SK-N-SH treated with all-trans-retinoic acid at 6 μM for 48 hours (cell line): ENCODE measurements at regions not wholly inside any gene's neighbourhood (a gene's known extent, or its start where the extent isn't known, plus 50 kb on each side); places are given as distances from the start of the nearest gene placed in this dataset.

ENCODE experiments used
- ARNTL ChIP-seq: fragments of 450-650 bp; formaldehyde crosslinking; IDR thresholded peaks from 2 replicates; pipeline ENCODE4 v1.5.0; 2020; ENCODE audit warnings: low read depth, mild to moderate bottlenecking, moderate library complexity, borderline replicate concordance
- ESRRG ChIP-seq: fragments of 250-450 bp; sonication (Bioruptor Pico); IDR thresholded peaks from 2 replicates; pipeline ENCODE4 v1.6.1; 2021; ENCODE audit warnings: mild to moderate bottlenecking
- OSR1 ChIP-seq: fragments of 250-450 bp; sonication (Bioruptor Pico); IDR thresholded peaks from 2 replicates; pipeline ENCODE4 v1.8.0; 2022; ENCODE audit warnings: moderate library complexity, mild to moderate bottlenecking, inconsistent platforms
- RARB ChIP-seq: fragments of 250-450 bp; sonication (Bioruptor Pico); IDR thresholded peaks from 2 replicates; pipeline ENCODE4 v1.8.0; 2021; ENCODE audit warnings: mild to moderate bottlenecking, moderate library complexity
- SNAI2 ChIP-seq: fragments of 250-450 bp; sonication (Bioruptor Pico); IDR thresholded peaks from 2 replicates; pipeline ENCODE4 v1.5.0; 2020; ENCODE audit warnings: mild to moderate bottlenecking, moderate library complexity
- TCF4 ChIP-seq: fragments of 250-450 bp; sonication (Bioruptor Pico); IDR thresholded peaks from 2 replicates; pipeline ENCODE4 v1.8.0; 2021; ENCODE audit warnings: mild to moderate bottlenecking, moderate library complexity, borderline replicate concordance
- ZFP30 ChIP-seq: fragments of 450-650 bp; formaldehyde crosslinking; IDR thresholded peaks from 2 replicates; pipeline ENCODE4 v1.5.0; 2022; ENCODE audit warnings: mild to moderate bottlenecking, moderate library complexity
- ZNF565 ChIP-seq: fragments of 450-650 bp; formaldehyde crosslinking; conservative IDR thresholded peaks from 2 replicates; pipeline ENCODE4 v1.5.0; 2020; ENCODE audit warnings: low read depth, mild to moderate bottlenecking, moderate library complexity
- TF ChIP-seq, protein P1 (sequence below): fragments of 250-450 bp; sonication (Bioruptor Pico); IDR thresholded peaks from 2 replicates; pipeline ENCODE4 v1.8.0; 2021; ENCODE audit warnings: low read depth, mild to moderate bottlenecking, moderate library complexity, borderline replicate concordance

- TF ChIP-seq TCF4 (CRISPR knock-in tag) (no peak), ESRRG (no peak), ARNTL (CRISPR knock-in tag) (no peak), ZFP30 (no peak), ZNF565 (CRISPR knock-in tag) (no peak), RARB (CRISPR knock-in tag) (no peak), SNAI2 (no peak), OSR1 (CRISPR knock-in tag) (no peak)
- TF ChIP-seq, protein P1, sequence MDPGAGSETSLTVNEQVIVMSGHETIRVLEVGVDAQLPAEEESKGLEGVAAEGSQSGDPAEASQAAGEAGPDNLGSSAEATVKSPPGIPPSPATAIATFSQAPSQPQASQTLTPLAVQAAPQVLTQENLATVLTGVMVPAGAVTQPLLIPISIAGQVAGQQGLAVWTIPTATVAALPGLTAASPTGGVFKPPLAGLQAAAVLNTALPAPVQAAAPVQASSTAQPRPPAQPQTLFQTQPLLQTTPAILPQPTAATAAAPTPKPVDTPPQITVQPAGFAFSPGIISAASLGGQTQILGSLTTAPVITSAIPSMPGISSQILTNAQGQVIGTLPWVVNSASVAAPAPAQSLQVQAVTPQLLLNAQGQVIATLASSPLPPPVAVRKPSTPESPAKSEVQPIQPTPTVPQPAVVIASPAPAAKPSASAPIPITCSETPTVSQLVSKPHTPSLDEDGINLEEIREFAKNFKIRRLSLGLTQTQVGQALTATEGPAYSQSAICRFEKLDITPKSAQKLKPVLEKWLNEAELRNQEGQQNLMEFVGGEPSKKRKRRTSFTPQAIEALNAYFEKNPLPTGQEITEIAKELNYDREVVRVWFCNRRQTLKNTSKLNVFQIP (CRISPR knock-in tag): no peak
Measured at GRCh38 chr2:118250001-118250400, 161.7 kb downstream of the INSIG2 start.
